OCI-LY3 (cell line): ENCODE measurements at regions not wholly inside any gene's neighbourhood (a gene's known extent, or its start where the extent isn't known, plus 50 kb on each side); places are given as distances from the start of the nearest gene placed in this dataset.

Experiments used
- H2AFZ ChIP-seq: fragments of 200-600, 300-600 bp; shearing (Covaris generic); 2 replicates; pipeline ENCODE4 v1.6.0; 2014; ENCODE audit warnings: antibody characterized with exemption, low read depth, low read length
- H3K27ac ChIP-seq: fragments of 200-600, 300-600 bp; sonication (generic); 2 replicates; pipeline ENCODE4 v1.5.1; 2014; ENCODE audit warnings: mild to moderate bottlenecking, low read length, moderate library complexity, mixed read lengths
- H3K27me3 ChIP-seq: fragments of 200-600, 300-600 bp; sonication (generic); 2 replicates; pipeline ENCODE4 v1.6.1; 2014; ENCODE audit warnings: low read depth, low read length, mixed read lengths
- H3K36me3 ChIP-seq: fragments of 200-600, 300-600 bp; sonication (generic); replicated peaks from 2 replicates; pipeline ENCODE3; 2014; ENCODE audit warnings: low read depth, low read length, mixed read lengths
- H3K4me1 ChIP-seq: fragments of 300-600, 200-600 bp; sonication (generic); 2 replicates; pipeline ENCODE4 v1.6.1; 2014; ENCODE audit warnings: low read length, mixed read lengths
- H3K4me2 ChIP-seq: fragments of 200-600, 300-600 bp; sonication (generic); 2 replicates; pipeline ENCODE4 v1.6.1; 2014; ENCODE audit warnings: low read length, mixed read lengths
- H3K4me3 ChIP-seq: fragments of 300-600, 200-600 bp; sonication (generic); 2 replicates; pipeline ENCODE4 v1.5.1; 2014; ENCODE audit warnings: antibody characterized with exemption, mild to moderate bottlenecking, low read length, moderate library complexity
- H3K79me2 ChIP-seq: fragments of 300-600, 200-600 bp; shearing (Covaris generic); 2 replicates; pipeline ENCODE4 v1.6.1; 2014; ENCODE audit warnings: mild to moderate bottlenecking, low read length, mixed read lengths
- H3K9ac ChIP-seq: fragments of 300-600, 200-600 bp; shearing (Covaris generic); 2 replicates; pipeline ENCODE4 v1.6.0; 2014; ENCODE audit warnings: mild to moderate bottlenecking, low read length, moderate library complexity
- H3K9me3 ChIP-seq: fragments of 200-600, 300-600 bp; shearing (Covaris generic); 2 replicates; pipeline ENCODE4 v1.6.1; 2014; ENCODE audit warnings: low read length, mixed read lengths; ENCODE audit not compliant: insufficient read depth
- H4K20me1 ChIP-seq: fragments of 200-600, 300-600 bp; sonication (generic); 2 replicates; pipeline ENCODE4 v1.6.1; 2016; ENCODE audit warnings: low read length, mixed read lengths; ENCODE audit not compliant: insufficient read depth
- CTCF ChIP-seq: fragments of 200-600, 300-600 bp; sonication (generic); IDR thresholded peaks from 2 replicates; pipeline ENCODE4 v1.5.1; 2014; ENCODE audit warnings: antibody characterized with exemption, low read length, low read depth
- EZH2phosphoT487 ChIP-seq: fragments of 200-600 bp; shearing (Covaris generic); IDR thresholded peaks from 2 replicates; pipeline ENCODE4 v1.6.1; 2018; ENCODE audit warnings: antibody characterized with exemption, mixed run types, low read depth

- Histone ChIP-seq H3K9me3 (no peaks in the 10 kb centered on the region), H4K20me1 (no peaks in the 10 kb centered on the region), H3K27me3 (no peaks in the 10 kb centered on the region), H3K79me2 (no peaks in the 10 kb centered on the region), H3K36me3 (no peaks in the 10 kb centered on the region), H3K4me1 (no peaks in the 10 kb centered on the region), H3K4me3 (no peak overlapping the region), H2AFZ (no peak overlapping the region), H3K9ac (no peak overlapping the region), H3K27ac (no peak overlapping the region), H3K4me2 (no peak overlapping the region)
- TF ChIP-seq CTCF, result no peak
- TF ChIP-seq EZH2phosphoT487, result no peak
These were observed 168.6 kb downstream of the SOX2 start for GRCh38 chr3:181880331-181880730.

GRCh38 chr3:181881749-181882148 is 170.0 kb downstream of the SOX2 start:
- H3K79me2 ChIP-seq, result no peaks in the 10 kb centered on the region
- H3K36me3 ChIP-seq, result no peaks in the 10 kb centered on the region
- no peak for TF ChIP-seq CTCF
- no peak for TF ChIP-seq EZH2phosphoT487
- H3K4me1 ChIP-seq, result no peaks in the 10 kb centered on the region
- no peaks in the 10 kb centered on the region for H3K9me3 ChIP-seq
- no peak overlapping the region for H3K4me2 ChIP-seq
- no peak overlapping the region for H2AFZ ChIP-seq
- H4K20me1 ChIP-seq, result no peaks in the 10 kb centered on the region
- no peak overlapping the region for H3K9ac ChIP-seq
- H3K27ac ChIP-seq, result no peak overlapping the region
- no peak overlapping the region for H3K4me3 ChIP-seq
- H3K27me3 ChIP-seq, result no peaks in the 10 kb centered on the region

- no peak overlapping the region for H2AFZ ChIP-seq
- no peaks in the 10 kb centered on the region for H3K36me3 ChIP-seq
- H4K20me1 ChIP-seq, result no peaks in the 10 kb centered on the region
- H3K27me3 ChIP-seq, result no peaks in the 10 kb centered on the region
- no peak overlapping the region for H3K27ac ChIP-seq
- no peak overlapping the region for H3K9ac ChIP-seq
- H3K4me3 ChIP-seq, result no peak overlapping the region
- no peak overlapping the region for H3K4me2 ChIP-seq
- no peaks in the 10 kb centered on the region for H3K79me2 ChIP-seq
- H3K4me1 ChIP-seq, result no peaks in the 10 kb centered on the region
- no peaks in the 10 kb centered on the region for H3K9me3 ChIP-seq
- no peak for TF ChIP-seq CTCF
- no peak for TF ChIP-seq EZH2phosphoT487
These were observed 174.3 kb downstream of the SOX2 start for GRCh38 chr3:181885868-181886630.

- H2AFZ ChIP-seq, result no peak overlapping the region
- H3K9ac ChIP-seq, result no peak overlapping the region
- no peak overlapping the region for H3K4me2 ChIP-seq
- H3K4me3 ChIP-seq, result no peak overlapping the region
- no peaks in the 10 kb centered on the region for H3K79me2 ChIP-seq
- H3K4me1 ChIP-seq, result no peaks in the 10 kb centered on the region
- no peaks in the 10 kb centered on the region for H4K20me1 ChIP-seq
- no peaks in the 10 kb centered on the region for H3K9me3 ChIP-seq
- H3K27ac ChIP-seq, result no peak overlapping the region
- TF ChIP-seq EZH2phosphoT487, result no peak
- no peak for TF ChIP-seq CTCF
- no peaks in the 10 kb centered on the region for H3K27me3 ChIP-seq
- H3K36me3 ChIP-seq, result no peaks in the 10 kb centered on the region
These were observed 175.0 kb downstream of the SOX2 start for GRCh38 chr3:181886676-181887075.
